ENCODE measurements at regions not wholly inside any gene's neighbourhood (a gene's known extent, or its start where the extent isn't known, plus 50 kb on each side); places are given as distances from the start of the nearest gene placed in this dataset.

GRCh38 chr10:128298587-128298986 is 172.4 kb upstream of the MKI67 start:
- no peak overlapping the region for H3K27ac ChIP-seq (ENCODE audit: extremely low read length, insufficient read depth, low read length)
- H3K27me3 ChIP-seq (ENCODE audit: control insufficient read depth in 1 of 2, insufficient read depth in 2 of 2, low read length in 2 of 2) = peaks cover 3 to 12% of the 10 kb centered on the region in 2 experiments; a peak in 3 of 5 replicates
- in situ Hi-C loops (cut with HindIII; ENCODE audit: extremely low pct_ligation_motif_present, low pct_unique_long_range_greater_than_20kb) (no loop called here), intact Hi-C loops (cut with micrococcal nuclease; ENCODE audit: unreplicated experiment) (no loop called here)
- ATAC-seq (no peak), FAIRE-seq (no peak), DNase-seq (ENCODE audit: low spot score) (no peak)
- no peaks in the 10 kb centered on the region for H3K9me3 ChIP-seq (ENCODE audit: low read length)
- H3K36me3 ChIP-seq (replicated peaks in 1 of 2; ENCODE audit: control insufficient read depth in 1 of 2, insufficient read depth in 2 of 2, low read length in 2 of 2) = no peaks in the 10 kb centered on the region
- no peak overlapping the region for H3K4me3 ChIP-seq (replicated peaks in 1 of 3; ENCODE audit: insufficient read depth in 1 of 3, low read depth in 2 of 3, low read length in 3 of 3)
- H4K20me1 ChIP-seq (ENCODE audit: insufficient read depth, low read length) = no peaks in the 10 kb centered on the region
- no peak for TF ChIP-seq RBFOX2 (IDR thresholded peaks at IDR 0.05; ENCODE audit: low read depth, low read length)
- no peak for TF ChIP-seq HIC2 (CRISPR knock-in tag; IDR thresholded peaks at IDR 0.05; ENCODE audit: low read depth)
- no peak for TF ChIP-seq ZBTB38 (CRISPR knock-in tag; IDR thresholded peaks at IDR 0.05)
- TF ChIP-seq TFDP1 (CRISPR knock-in tag; IDR thresholded peaks at IDR 0.05; ENCODE audit: borderline replicate concordance) = no peak
- TF ChIP-seq ZNF703 (CRISPR knock-in tag; IDR thresholded peaks at IDR 0.05; ENCODE audit: borderline replicate concordance) = no peak
- no peak for TF ChIP-seq ZFP36 (IDR thresholded peaks at IDR 0.05; ENCODE audit: borderline replicate concordance, low read depth, low read length, partially characterized antibody)
- TF ChIP-seq ZBTB26 (CRISPR knock-in tag; IDR thresholded peaks at IDR 0.05; ENCODE audit: borderline replicate concordance) = no peak
- no peak for TF ChIP-seq MED13 (CRISPR knock-in tag; IDR thresholded peaks at IDR 0.05)
- TF ChIP-seq ZNF605 (CRISPR knock-in tag; IDR thresholded peaks at IDR 0.05) = no peak
- no peak for TF ChIP-seq ZNF577 (CRISPR knock-in tag; IDR thresholded peaks at IDR 0.05; ENCODE audit: borderline replicate concordance, low read depth)
- TF ChIP-seq ZSCAN20 (CRISPR knock-in tag; IDR thresholded peaks at IDR 0.05; ENCODE audit: borderline replicate concordance) = no peak
- no peak for TF ChIP-seq KMT2A (CRISPR knock-in tag; IDR thresholded peaks at IDR 0.05)
- no peak for TF ChIP-seq EED (CRISPR knock-in tag; IDR thresholded peaks at IDR 0.05)
- TF ChIP-seq ZNF775 (CRISPR knock-in tag; IDR thresholded peaks at IDR 0.05; ENCODE audit: borderline replicate concordance) = no peak
- TF ChIP-seq ZNF121 (CRISPR knock-in tag; IDR thresholded peaks at IDR 0.05) = no peak
- TF ChIP-seq BATF2 (CRISPR knock-in tag; IDR thresholded peaks at IDR 0.05) = no peak
- no peak for TF ChIP-seq ZNF430 (CRISPR knock-in tag; IDR thresholded peaks at IDR 0.05)
- TF ChIP-seq ZEB1 (IDR thresholded peaks at IDR 0.05; ENCODE audit: insufficient replicate concordance, low read depth) = no peak
- no peaks in the 10 kb centered on the region for H3K79me2 ChIP-seq (ENCODE audit: insufficient read depth, low read length)
- no peak overlapping the region for H2AFZ ChIP-seq (ENCODE audit: low read length)
- no peak overlapping the region for H3K4me2 ChIP-seq (ENCODE audit: low read depth, low read length)
- H3K4me1 ChIP-seq (ENCODE audit: insufficient read depth, low read length) = no peaks in the 10 kb centered on the region
- ChIA-PET CTCF (ENCODE audit: low intra/inter-chr PET ratio, low total read pairs) (no interaction called here), POLR2A (no interaction called here)
- WGBS (ENCODE audit: low lambda C conversion rate) = 29% methylated on average over 4 of the region's 4 CpGs
- no peak overlapping the region for H3K9ac ChIP-seq (ENCODE audit: insufficient read depth, low read depth, low read length)
- no TSS peak for BruUV-seq (replicated peaks)

Measured in HepG2 (cell line).